Heart left ventricle (tissue), 16 donors: ENCODE measurements at regions not wholly inside any gene's neighbourhood (a gene's known extent, or its start where the extent isn't known, plus 50 kb on each side); places are given as distances from the start of the nearest gene placed in this dataset.

Experiments
- ATAC-seq, 4 donors: fragments of 200-7000 bp; cut with Tn5 transposase; one replicate each; pipeline ENCODE4 v1.9.1; 2020 to 2022; ENCODE audit warnings: moderate library complexity in 4 of 4, mild to moderate bottlenecking in 3 of 4, moderate number of reproducible peaks in 1 of 4
- DNase-seq, 5 donors: peaks; one replicate each; pipeline ENCODE4 v3.0.0-alpha.2; 2020
- H3K27ac ChIP-seq, 12 donors: fragments of 200-600 bp; sonication (generic) in 4 of 12; one replicate each; pipeline versions ENCODE4 v1.5.0 to v1.8.0; 2016 to 2022; ENCODE audit warnings: mild to moderate bottlenecking in 2 of 12
- H3K27me3 ChIP-seq, 9 donors: fragments of 200-600 bp; sonication (generic) in 2 of 9; one replicate each; pipeline versions ENCODE4 v1.5.1 to v1.8.0; 2016 to 2022; ENCODE audit warnings: mild to moderate bottlenecking in 3 of 9
- H3K36me3 ChIP-seq, 9 donors: fragments of 200-600 bp; sonication (generic) in 2 of 9; one replicate each; pipeline versions ENCODE4 v1.5.0 to v1.8.0; 2018 to 2022; ENCODE audit warnings: mild to moderate bottlenecking in 2 of 9
- H3K4me1 ChIP-seq, 12 donors: fragments of 200-600 bp; sonication (generic) in 4 of 12; one replicate each; pipeline versions ENCODE4 v1.5.0 to v1.8.0; 2016 to 2022; ENCODE audit warnings: mild to moderate bottlenecking in 3 of 12
- H3K4me3 ChIP-seq, 12 donors: fragments of 200-600 bp; sonication (generic) in 4 of 12; one replicate each; pipeline versions ENCODE4 v1.5.0 to v1.8.0; 2017 to 2022; ENCODE audit warnings: mild to moderate bottlenecking in 9 of 12, moderate library complexity in 4 of 12
- H3K9me3 ChIP-seq, 12 donors: fragments of 200-600 bp; sonication (generic) in 4 of 12; one replicate each; pipeline versions ENCODE4 v1.5.0 to v1.8.0; 2016 to 2022; ENCODE audit warnings: mild to moderate bottlenecking in 1 of 12
- POLR2A ChIP-seq, 2 donors: fragments of 450-650 bp; IDR thresholded peaks; one replicate each; pipeline ENCODE4 v1.6.1; 2017; ENCODE audit warnings: antibody characterized with exemption in 2 of 2, mild to moderate bottlenecking in 2 of 2, moderate library complexity in 2 of 2
- WGBS, 4 donors: extraction: QIAGEN DNeasy Blood & Tissue Kit in 2 of 4; methylation state at CpG; one replicate each; pipeline versions ENCODE4 v1.1.5 to v1.1.7; 2013 to 2018; 5-methylcytosine and 5-hydroxymethylcytosine counted together
- intact Hi-C, 10 donors: fragments of 100-400 bp; cut with DNase I; formaldehyde crosslinking; loops; one replicate each; pipeline versions ENCODE4 v1.11.1 to v1.14.2; 2022
- TF ChIP-seq, protein P1 (sequence below), 12 donors: fragments of 200-600 bp; sonication (generic) in 4 of 12; IDR thresholded peaks; one replicate each; pipeline versions ENCODE4 v1.5.0 to v1.8.0; 2018 to 2022; ENCODE audit warnings: antibody characterized with exemption in 12 of 12, mild to moderate bottlenecking in 5 of 12
- donor health status: ischemic (EF 13 %, LVEDD 7.1; RV severe dilation, severe dysfunction).
- donor health status: healthy with polysubstance abuse.
- donor health status: DM: no; HTN: yes; CAD: no.
- donor health status: DM: no; HTN: no; CAD: no.
- donor health status: ischemic (EF 25% LVEDD 6.9; RV normal size, moderate dysfunction).
- donor health status: ischemic (EF 25% LVEDD 5.7; RV mildly dilated, moderate dysfunction).
- donor health status: healthy.
- donor health status: DM: yes; HTN: yes; CAD: no.
- donor health status: ischemic (EF 35%, LVEDD 5.7; RV mildly dilated, moderate dysfunction).
- donor health status: nonischemic (EF 11% LVEDD 7.7; RV severe dilation, severe dysfunction).
- donor health status: DM: yes; HTN: yes; CAD: no.
- donor health status: PGD.
- donor health status: ischemic (EF 29% LVEDD 5.4; RV normal size, mild dysfunction).
- donor health status: nonischemic (EF 23%, LVEDD 6.1; RV moderate dilation, normal function).

DNA sequence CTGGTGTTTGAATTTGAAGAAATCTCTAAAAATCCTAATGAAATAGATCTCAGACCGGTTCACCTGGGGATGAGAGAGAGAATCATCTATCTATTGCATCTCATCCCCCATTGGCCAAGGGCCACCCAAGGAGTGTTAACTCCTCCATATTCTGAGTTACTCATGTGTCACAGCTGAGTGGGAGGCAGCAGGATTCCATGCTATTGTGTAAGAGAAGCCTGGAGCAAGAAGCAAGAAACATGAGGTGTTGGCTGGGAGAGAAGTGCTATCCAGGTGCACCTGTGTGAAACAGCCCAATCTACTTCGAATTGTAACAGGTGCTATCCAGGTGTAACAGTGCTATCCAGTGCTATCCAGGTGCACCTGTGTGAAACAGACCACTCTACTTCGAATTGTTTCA is 150.3 kb upstream of the MAOA start:
- 47 to 86% (median 64%) methylated on average over 3 of the region's 3 CpGs for WGBS, 4 donors
- Histone ChIP-seq H3K9me3 (no peaks in the 10 kb centered on the region), H3K4me1 (no peaks in the 10 kb centered on the region), H3K27ac (no peak overlapping the region), H3K36me3 (no peaks in the 10 kb centered on the region), H3K27me3 (peaks cover 0 to 18% (median 0%) of the 10 kb centered on the region in 9 donors), H3K4me3 (no peak overlapping the region)
- TF ChIP-seq, protein P1, sequence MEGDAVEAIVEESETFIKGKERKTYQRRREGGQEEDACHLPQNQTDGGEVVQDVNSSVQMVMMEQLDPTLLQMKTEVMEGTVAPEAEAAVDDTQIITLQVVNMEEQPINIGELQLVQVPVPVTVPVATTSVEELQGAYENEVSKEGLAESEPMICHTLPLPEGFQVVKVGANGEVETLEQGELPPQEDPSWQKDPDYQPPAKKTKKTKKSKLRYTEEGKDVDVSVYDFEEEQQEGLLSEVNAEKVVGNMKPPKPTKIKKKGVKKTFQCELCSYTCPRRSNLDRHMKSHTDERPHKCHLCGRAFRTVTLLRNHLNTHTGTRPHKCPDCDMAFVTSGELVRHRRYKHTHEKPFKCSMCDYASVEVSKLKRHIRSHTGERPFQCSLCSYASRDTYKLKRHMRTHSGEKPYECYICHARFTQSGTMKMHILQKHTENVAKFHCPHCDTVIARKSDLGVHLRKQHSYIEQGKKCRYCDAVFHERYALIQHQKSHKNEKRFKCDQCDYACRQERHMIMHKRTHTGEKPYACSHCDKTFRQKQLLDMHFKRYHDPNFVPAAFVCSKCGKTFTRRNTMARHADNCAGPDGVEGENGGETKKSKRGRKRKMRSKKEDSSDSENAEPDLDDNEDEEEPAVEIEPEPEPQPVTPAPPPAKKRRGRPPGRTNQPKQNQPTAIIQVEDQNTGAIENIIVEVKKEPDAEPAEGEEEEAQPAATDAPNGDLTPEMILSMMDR (IDR thresholded peaks at IDR 0.05) = no peak
- no peak for TF ChIP-seq POLR2A (IDR thresholded peaks at IDR 0.05)
- DNase-seq = no peak
- intact Hi-C loops = no loop called here
- ATAC-seq = no peak

DNA sequence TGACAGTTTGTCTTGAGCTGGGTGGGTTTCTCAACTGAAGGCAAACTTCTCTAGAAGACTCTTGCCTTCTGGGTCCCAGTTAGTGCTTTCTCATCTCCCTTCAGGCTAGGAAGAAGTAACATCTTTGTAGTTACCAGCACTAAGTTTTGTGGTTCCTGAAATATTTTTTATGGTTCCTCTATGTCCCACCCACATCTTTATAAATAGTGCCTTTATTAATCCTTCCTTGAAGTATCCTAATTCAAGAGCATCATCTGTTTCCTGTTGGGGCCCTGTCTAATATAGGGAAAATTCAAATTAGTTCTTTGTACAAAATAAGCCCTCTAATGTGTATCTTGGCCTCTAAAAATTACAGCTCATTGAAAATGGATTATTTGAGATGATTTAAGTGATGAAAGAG is 147.4 kb upstream of the MAOA start:
- no peak overlapping the region for H3K4me3 ChIP-seq
- TF ChIP-seq POLR2A (IDR thresholded peaks at IDR 0.05) = no peak
- TF ChIP-seq, protein P1 (IDR thresholded peaks at IDR 0.05) = no peak
- no peaks in the 10 kb centered on the region for H3K4me1 ChIP-seq
- intact Hi-C loops = no loop called here
- H3K9me3 ChIP-seq = no peaks in the 10 kb centered on the region
- DNase-seq (no peak), ATAC-seq (no peak)
- H3K27ac ChIP-seq = no peak overlapping the region
- H3K36me3 ChIP-seq = no peaks in the 10 kb centered on the region
- H3K27me3 ChIP-seq = peaks cover 0 to 24% (median 0%) of the 10 kb centered on the region in 9 donors

DNA sequence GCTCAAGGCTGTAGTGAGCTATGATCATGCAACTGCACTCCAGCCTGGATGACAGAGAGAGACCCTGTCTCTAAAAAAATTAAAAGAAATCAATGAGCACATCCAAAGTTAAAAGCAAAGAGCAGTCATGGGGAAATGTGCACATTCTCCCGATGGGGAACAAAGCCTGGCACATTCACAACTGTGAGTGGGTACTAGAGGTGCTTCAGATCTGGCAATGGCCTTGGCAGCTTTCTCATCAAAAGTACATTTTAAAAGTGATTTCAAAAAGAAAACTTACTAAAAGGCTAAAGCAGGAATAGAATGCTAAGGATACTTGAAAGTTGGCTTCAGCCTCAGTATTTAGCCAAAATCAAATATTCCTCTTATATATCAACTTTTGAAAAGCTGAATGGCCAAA is 145.9 kb upstream of the MAOA start:
- DNase-seq (no peak), ATAC-seq (no peak)
- H3K27me3 ChIP-seq = peaks cover 0 to 18% (median 0%) of the 10 kb centered on the region in 9 donors
- H3K4me1 ChIP-seq = no peaks in the 10 kb centered on the region
- 72 to 89% (median 85%) methylated on average over 1 of the region's 1 CpG for WGBS, 4 donors
- intact Hi-C loops = no loop called here
- peaks cover 0 to under 1% (median 0%) of the 10 kb centered on the region in 12 donors for H3K9me3 ChIP-seq
- H3K27ac ChIP-seq = no peak overlapping the region
- no peaks in the 10 kb centered on the region for H3K36me3 ChIP-seq
- TF ChIP-seq POLR2A (IDR thresholded peaks at IDR 0.05) = no peak
- TF ChIP-seq, protein P1 (IDR thresholded peaks at IDR 0.05) = no peak
- H3K4me3 ChIP-seq = no peak overlapping the region

DNA sequence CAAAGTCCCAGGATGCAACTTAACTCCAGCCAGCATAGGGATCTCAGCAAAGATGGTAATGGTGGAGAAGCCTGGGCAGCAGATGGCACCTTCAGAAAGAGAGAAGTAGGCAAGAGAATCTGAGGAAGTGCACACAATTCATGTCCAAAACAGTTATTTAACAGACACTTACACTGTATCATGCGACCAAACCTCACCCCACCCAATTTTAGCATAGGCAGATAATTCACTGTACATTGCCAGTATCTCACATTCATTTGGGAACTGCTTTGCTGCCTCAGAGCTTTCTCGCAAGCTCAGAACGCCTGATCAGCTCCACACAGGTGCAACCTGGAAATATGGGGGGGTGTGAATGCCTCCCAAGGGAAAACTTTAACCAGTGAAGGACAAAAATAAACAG is 143.0 kb upstream of the MAOA start:
- intact Hi-C loops = no loop called here
- H3K27me3 ChIP-seq = peaks cover 0 to 22% (median 0%) of the 10 kb centered on the region in 9 donors
- H3K4me3 ChIP-seq = no peak overlapping the region
- H3K27ac ChIP-seq = no peak overlapping the region
- H3K4me1 ChIP-seq = no peaks in the 10 kb centered on the region
- H3K36me3 ChIP-seq = no peaks in the 10 kb centered on the region
- ATAC-seq (no peak), DNase-seq (no peak)
- no peak for TF ChIP-seq POLR2A (IDR thresholded peaks at IDR 0.05)
- TF ChIP-seq, protein P1 (IDR thresholded peaks at IDR 0.05) = no peak
- 71 to 83% (median 72%) methylated on average over 3 of the region's 3 CpGs for WGBS, 4 donors
- H3K9me3 ChIP-seq = peaks cover 0 to 7% (median 0%) of the 10 kb centered on the region in 12 donors
